ENCODE measurements at regions not wholly inside any gene's neighbourhood (a gene's known extent, or its start where the extent isn't known, plus 50 kb on each side); places are given as distances from the start of the nearest gene placed in this dataset.

- Mint-ChIP-seq H3K4me1 (no peaks in the 10 kb centered on the region), H3K27ac (no peak overlapping the region), H3K9me3 (peaks cover 2% of the 10 kb centered on the region), H3K27me3 (no peaks in the 10 kb centered on the region), H3K4me3 (no peak overlapping the region), H3K36me3 (ENCODE audit: low read depth) (no peaks in the 10 kb centered on the region)
- CTCF ChIA-PET = no interaction called here
- no peak for DNase-seq
- POLR2A ChIA-PET = no interaction called here
Observed at GRCh38 chr3:68234076-68234780, 579.8 kb upstream of the SUCLG2 start.

- no peaks in the 10 kb centered on the region for H3K27me3 Mint-ChIP-seq
- peaks cover 2% of the 10 kb centered on the region for H3K9me3 Mint-ChIP-seq
- ChIA-PET POLR2A (no interaction called here), CTCF (no interaction called here)
- no peak overlapping the region for H3K4me3 Mint-ChIP-seq
- no peaks in the 10 kb centered on the region for H3K4me1 Mint-ChIP-seq
- no peak for DNase-seq
- no peak overlapping the region for H3K27ac Mint-ChIP-seq
- no peaks in the 10 kb centered on the region for H3K36me3 Mint-ChIP-seq (ENCODE audit: low read depth)
Observed at GRCh38 chr3:68228856-68229255, 574.4 kb upstream of the SUCLG2 start.

GRCh38 chr3:68220832-68221231 lies 566.4 kb upstream of the SUCLG2 start:
- Mint-ChIP-seq H3K27ac (no peak overlapping the region), H3K27me3 (no peaks in the 10 kb centered on the region), H3K4me1 (peaks cover 5% of the 10 kb centered on the region), H3K9me3 (no peaks in the 10 kb centered on the region), H3K4me3 (no peak overlapping the region), H3K36me3 (ENCODE audit: low read depth) (no peaks in the 10 kb centered on the region)
- CTCF ChIA-PET = no interaction called here
- POLR2A ChIA-PET = no interaction called here
- no peak for DNase-seq

DNA sequence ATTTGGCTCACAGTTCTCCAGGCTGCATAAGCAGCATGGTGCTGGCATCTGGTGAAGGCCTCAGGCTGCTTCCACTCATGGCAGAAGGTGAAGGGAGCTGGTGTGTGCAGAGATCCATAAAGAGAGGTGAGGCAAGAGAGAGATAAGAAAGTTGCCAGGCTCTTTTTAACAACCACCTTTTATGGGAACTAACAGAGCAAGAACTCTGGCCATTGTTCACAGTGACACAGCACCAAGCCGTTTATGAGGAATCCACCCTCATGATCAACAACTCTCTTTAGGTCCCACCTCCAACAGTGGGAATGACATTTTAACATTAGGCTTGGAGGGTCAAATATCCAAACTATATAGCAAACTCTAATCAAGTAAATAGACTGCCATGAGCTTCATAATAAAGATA lies 557.2 kb upstream of the SUCLG2 start:
- Mint-ChIP-seq H3K36me3 (ENCODE audit: low read depth) (no peaks in the 10 kb centered on the region), H3K4me1 (no peaks in the 10 kb centered on the region), H3K27ac (no peak overlapping the region), H3K4me3 (no peak overlapping the region), H3K27me3 (no peaks in the 10 kb centered on the region), H3K9me3 (peaks cover 7% of the 10 kb centered on the region)
- no peak for DNase-seq
- CTCF ChIA-PET = no interaction called here
- POLR2A ChIA-PET = no interaction called here

DNA sequence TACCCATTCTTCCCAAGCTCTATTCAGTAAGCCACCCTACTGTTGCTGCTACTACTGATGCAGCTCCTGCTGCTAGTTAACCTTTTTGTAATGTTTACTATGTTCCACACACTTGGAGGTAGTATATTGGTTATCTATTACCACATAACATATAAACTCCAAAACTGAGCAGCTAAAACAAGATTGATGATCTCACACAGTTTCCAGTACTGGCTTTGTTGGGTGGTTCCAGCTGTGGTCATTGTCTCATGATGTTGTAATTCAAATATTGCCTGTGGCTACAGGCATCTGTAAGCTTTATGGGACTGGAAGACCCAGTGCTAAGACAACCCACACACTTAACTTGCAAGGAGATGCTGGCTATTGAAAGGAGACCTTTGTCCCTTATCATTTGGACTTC lies 556.2 kb upstream of the SUCLG2 start:
- CTCF ChIA-PET = no interaction called here
- POLR2A ChIA-PET = no interaction called here
- Mint-ChIP-seq H3K9me3 (peaks cover 7% of the 10 kb centered on the region), H3K36me3 (ENCODE audit: low read depth) (no peaks in the 10 kb centered on the region), H3K27me3 (no peaks in the 10 kb centered on the region), H3K4me1 (no peaks in the 10 kb centered on the region), H3K4me3 (no peak overlapping the region), H3K27ac (no peak overlapping the region)
- no peak for DNase-seq

DNA sequence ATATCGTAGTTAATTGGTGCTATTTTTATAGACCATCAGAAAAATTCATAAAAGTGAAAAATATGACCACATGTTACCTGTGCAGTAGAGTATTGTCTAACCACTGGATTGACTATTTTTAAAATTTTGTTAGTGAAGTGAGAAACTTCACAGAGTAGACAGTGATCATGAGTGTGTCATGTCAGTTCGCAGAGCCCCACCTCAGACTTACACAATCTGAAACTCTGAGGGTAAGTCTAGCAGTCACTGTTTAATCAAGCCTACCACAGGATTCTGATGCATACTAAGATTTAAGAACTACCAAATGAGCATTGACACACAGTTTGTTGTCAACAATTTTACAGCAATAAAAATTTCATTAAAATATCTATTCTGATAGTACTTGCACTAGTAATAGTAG lies 552.9 kb upstream of the SUCLG2 start:
- DNase-seq = no peak
- no peak overlapping the region for H3K27ac Mint-ChIP-seq
- H3K4me3 Mint-ChIP-seq = no peak overlapping the region
- ChIA-PET CTCF (no interaction called here), POLR2A (no interaction called here)
- no peaks in the 10 kb centered on the region for H3K4me1 Mint-ChIP-seq
- no peaks in the 10 kb centered on the region for H3K27me3 Mint-ChIP-seq
- no peaks in the 10 kb centered on the region for H3K36me3 Mint-ChIP-seq (ENCODE audit: low read depth)
- peaks cover 8% of the 10 kb centered on the region for H3K9me3 Mint-ChIP-seq

GRCh38 chr3:68206524-68207117 lies 552.2 kb upstream of the SUCLG2 start:
- CTCF ChIA-PET = no interaction called here
- DNase-seq = no peak
- no peaks in the 10 kb centered on the region for H3K36me3 Mint-ChIP-seq (ENCODE audit: low read depth)
- POLR2A ChIA-PET = no interaction called here
- H3K4me1 Mint-ChIP-seq = no peaks in the 10 kb centered on the region
- no peaks in the 10 kb centered on the region for H3K27me3 Mint-ChIP-seq
- H3K9me3 Mint-ChIP-seq = peaks cover 5% of the 10 kb centered on the region
- H3K4me3 Mint-ChIP-seq = no peak overlapping the region
- H3K27ac Mint-ChIP-seq = no peak overlapping the region

GRCh38 chr3:68186733-68187132 lies 532.3 kb upstream of the SUCLG2 start:
- Mint-ChIP-seq H3K36me3 (ENCODE audit: low read depth) (no peaks in the 10 kb centered on the region), H3K4me3 (no peak overlapping the region), H3K4me1 (no peaks in the 10 kb centered on the region), H3K27me3 (no peaks in the 10 kb centered on the region), H3K9me3 (peaks cover 7% of the 10 kb centered on the region), H3K27ac (no peak overlapping the region)
- ChIA-PET POLR2A (no interaction called here), CTCF (no interaction called here)
- DNase-seq = no peak

DNA sequence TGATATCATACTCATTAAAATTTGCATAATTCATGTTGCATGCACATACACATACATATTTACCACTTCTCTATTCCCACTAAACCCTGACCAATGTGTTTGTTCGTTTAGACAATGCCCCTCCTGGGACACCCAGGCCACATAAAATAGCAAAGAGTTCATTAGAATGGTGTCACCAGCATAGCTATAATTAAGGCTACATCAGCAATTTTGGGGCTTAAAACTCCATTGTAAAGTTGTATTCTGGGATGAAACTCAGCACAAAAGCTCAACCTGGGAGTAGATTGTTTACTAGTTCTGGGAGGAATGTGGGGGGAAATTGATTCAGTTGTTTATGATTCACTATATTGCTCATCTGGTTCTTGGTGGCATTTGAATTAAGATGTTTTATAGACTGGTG lies 522.2 kb upstream of the SUCLG2 start:
- H3K4me1 Mint-ChIP-seq = no peaks in the 10 kb centered on the region
- peaks cover 19% of the 10 kb centered on the region for H3K9me3 Mint-ChIP-seq
- H3K27me3 Mint-ChIP-seq = no peaks in the 10 kb centered on the region
- POLR2A ChIA-PET = no interaction called here
- DNase-seq = no peak
- H3K27ac Mint-ChIP-seq = no peak overlapping the region
- CTCF ChIA-PET = no interaction called here
- H3K4me3 Mint-ChIP-seq = no peak overlapping the region
- no peaks in the 10 kb centered on the region for H3K36me3 Mint-ChIP-seq (ENCODE audit: low read depth)

- H3K4me1 Mint-ChIP-seq = no peaks in the 10 kb centered on the region
- H3K4me3 Mint-ChIP-seq = no peak overlapping the region
- no peak for DNase-seq
- POLR2A ChIA-PET = no interaction called here
- CTCF ChIA-PET = no interaction called here
- peaks cover 27% of the 10 kb centered on the region for H3K9me3 Mint-ChIP-seq
- no peak overlapping the region for H3K27ac Mint-ChIP-seq
- no peaks in the 10 kb centered on the region for H3K36me3 Mint-ChIP-seq (ENCODE audit: low read depth)
- H3K27me3 Mint-ChIP-seq = no peaks in the 10 kb centered on the region
Observed at GRCh38 chr3:68173012-68173634, 518.7 kb upstream of the SUCLG2 start.

DNA sequence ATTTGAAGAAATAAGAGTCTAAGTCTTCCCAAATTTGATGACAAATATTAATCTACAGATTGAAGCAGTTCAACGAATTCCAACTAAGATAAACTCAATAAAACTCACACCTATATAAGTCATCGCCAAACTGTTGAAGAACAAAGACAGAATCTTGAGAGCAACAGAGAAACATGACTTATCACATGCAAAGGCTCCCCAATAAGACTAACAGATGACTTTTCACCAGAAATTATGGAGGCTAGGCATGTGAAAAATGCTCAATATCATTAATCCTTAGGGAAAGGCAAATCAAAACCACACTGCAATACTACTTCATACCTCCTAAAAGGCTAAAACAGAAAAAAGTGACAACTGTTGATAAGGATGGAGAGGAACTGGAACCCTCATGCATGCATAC lies 517.6 kb upstream of the SUCLG2 start:
- ChIA-PET CTCF (no interaction called here), POLR2A (no interaction called here)
- no peak overlapping the region for H3K4me3 Mint-ChIP-seq
- no peak overlapping the region for H3K27ac Mint-ChIP-seq
- H3K27me3 Mint-ChIP-seq = no peaks in the 10 kb centered on the region
- no peaks in the 10 kb centered on the region for H3K4me1 Mint-ChIP-seq
- DNase-seq = no peak
- H3K9me3 Mint-ChIP-seq = peaks cover 27% of the 10 kb centered on the region
- no peaks in the 10 kb centered on the region for H3K36me3 Mint-ChIP-seq (ENCODE audit: low read depth)

DNA sequence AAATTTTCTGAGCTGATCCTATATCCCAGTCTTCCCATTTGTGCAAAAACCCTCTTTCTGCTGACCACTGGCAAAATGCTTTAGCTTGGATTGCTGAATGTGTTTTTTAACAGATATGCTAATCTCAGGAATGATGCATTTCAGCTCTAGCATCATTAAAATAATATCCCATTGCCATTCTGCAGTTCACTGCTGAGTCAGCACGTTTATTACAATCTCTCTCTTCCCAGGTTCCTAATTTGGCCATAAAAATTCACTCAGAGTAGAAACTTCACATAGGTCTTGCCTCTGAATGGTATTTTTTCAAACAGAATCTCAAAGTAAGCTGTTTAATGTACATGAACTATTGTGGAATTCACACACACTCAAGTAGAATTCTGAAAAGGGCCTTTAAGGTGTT lies 509.6 kb upstream of the SUCLG2 start:
- DNase-seq = no peak
- H3K36me3 Mint-ChIP-seq (ENCODE audit: low read depth) = no peaks in the 10 kb centered on the region
- CTCF ChIA-PET = no interaction called here
- POLR2A ChIA-PET = no interaction called here
- H3K4me3 Mint-ChIP-seq = no peak overlapping the region
- H3K9me3 Mint-ChIP-seq = peaks cover under 1% of the 10 kb centered on the region
- H3K4me1 Mint-ChIP-seq = no peaks in the 10 kb centered on the region
- no peaks in the 10 kb centered on the region for H3K27me3 Mint-ChIP-seq
- H3K27ac Mint-ChIP-seq = no peak overlapping the region

GRCh38 chr3:68163062-68163461 lies 508.6 kb upstream of the SUCLG2 start:
- DNase-seq = no peak
- Mint-ChIP-seq H3K9me3 (peaks cover 3% of the 10 kb centered on the region), H3K4me1 (no peaks in the 10 kb centered on the region), H3K27me3 (no peaks in the 10 kb centered on the region), H3K27ac (no peak overlapping the region), H3K4me3 (no peak overlapping the region), H3K36me3 (ENCODE audit: low read depth) (no peaks in the 10 kb centered on the region)
- ChIA-PET CTCF (no interaction called here), POLR2A (no interaction called here)

- H3K36me3 Mint-ChIP-seq (ENCODE audit: low read depth) = no peaks in the 10 kb centered on the region
- no peak overlapping the region for H3K27ac Mint-ChIP-seq
- CTCF ChIA-PET = no interaction called here
- H3K4me3 Mint-ChIP-seq = no peak overlapping the region
- POLR2A ChIA-PET = no interaction called here
- peaks cover 3% of the 10 kb centered on the region for H3K9me3 Mint-ChIP-seq
- no peaks in the 10 kb centered on the region for H3K27me3 Mint-ChIP-seq
- H3K4me1 Mint-ChIP-seq = no peaks in the 10 kb centered on the region
- no peak for DNase-seq
Observed at GRCh38 chr3:68162644-68163043, 508.2 kb upstream of the SUCLG2 start.

All from activated CD4-positive, alpha-beta memory T cell treated with anti-CD3 and anti-CD28 coated beads, Interleukin-2, amount 10 ng/mL, durations not matched to agents 7 days and 5 days (primary cell).